ENCODE measurements at regions not wholly inside any gene's neighbourhood (a gene's known extent, or its start where the extent isn't known, plus 50 kb on each side); places are given as distances from the start of the nearest gene placed in this dataset.

DNA sequence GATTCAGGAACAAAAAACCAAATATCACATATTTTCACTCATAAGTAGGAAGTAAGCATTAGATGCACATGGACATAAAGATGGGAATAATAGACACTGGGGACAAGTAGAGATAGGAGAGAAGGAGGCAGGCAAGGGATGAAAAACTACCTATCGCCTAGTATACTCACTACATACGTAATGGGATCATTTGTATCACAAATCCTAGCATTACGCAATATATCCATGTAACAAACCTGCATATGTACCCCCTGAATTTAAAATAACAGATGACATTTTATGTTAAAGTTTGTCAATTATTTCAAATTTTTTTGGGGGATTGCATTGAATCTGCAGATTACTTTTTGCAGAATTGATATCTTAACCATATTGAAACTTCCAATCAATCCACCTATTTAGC lies 660.5 kb upstream of the MAN1A1 start:
- Histone ChIP-seq H2AFZ (ENCODE audit: low read length) (no peak overlapping the region), H3K9me3 (ENCODE audit: low read length) (no peaks in the 10 kb centered on the region; the same call in 1 of the 2 replicates), H3K79me2 (ENCODE audit: insufficient read depth, low read length) (peaks cover 33% of the 10 kb centered on the region), H3K27ac (ENCODE audit: extremely low read length, insufficient read depth, low read length) (no peak overlapping the region), H3K4me3 (replicated peaks in 1 of 3; ENCODE audit: insufficient read depth in 1 of 3, low read depth in 2 of 3, low read length in 3 of 3) (no peak overlapping the region), H4K20me1 (ENCODE audit: insufficient read depth, low read length) (no peaks in the 10 kb centered on the region), H3K9ac (ENCODE audit: insufficient read depth, low read depth, low read length) (no peak overlapping the region), H3K4me1 (ENCODE audit: insufficient read depth, low read length) (peaks cover 17% of the 10 kb centered on the region), H3K27me3 (ENCODE audit: control insufficient read depth in 1 of 2, insufficient read depth in 2 of 2, low read length in 2 of 2) (no peaks in the 10 kb centered on the region; a peak in 1 of 5 replicates), H3K36me3 (replicated peaks in 1 of 2; ENCODE audit: control insufficient read depth in 1 of 2, insufficient read depth in 2 of 2, low read length in 2 of 2) (no peaks in the 10 kb centered on the region), H3K4me2 (ENCODE audit: low read depth, low read length) (no peak overlapping the region)
- intact Hi-C loops (cut with micrococcal nuclease; ENCODE audit: unreplicated experiment): no loop called here
- ATAC-seq (no peak), DNase-seq (ENCODE audit: low spot score) (no peak), FAIRE-seq (no peak)
- no TSS peak for BruUV-seq (replicated peaks)
- in situ Hi-C loops (cut with HindIII; ENCODE audit: extremely low pct_ligation_motif_present, low pct_unique_long_range_greater_than_20kb): no loop called here
- CTCF ChIA-PET (ENCODE audit: low intra/inter-chr PET ratio, low total read pairs): no interaction called here
- WGBS (ENCODE audit: low lambda C conversion rate): 96% methylated on average over 3 of the region's 3 CpGs
- POLR2A ChIA-PET: no interaction called here
- peak; percentile 89 for TF ChIP-seq CEBPB (IDR thresholded peaks at IDR 0.05; ENCODE audit: borderline replicate concordance, low read depth, low read length)
- no peak for TF ChIP-seq XBP1 (CRISPR knock-in tag; IDR thresholded peaks at IDR 0.05)
- TF ChIP-seq NCOA5 (CRISPR knock-in tag; IDR thresholded peaks at IDR 0.05): no peak
- no peak for TF ChIP-seq ZSCAN20 (CRISPR knock-in tag; IDR thresholded peaks at IDR 0.05; ENCODE audit: borderline replicate concordance)
- peak; percentile 39; the same call in 1 of the 2 replicates for TF ChIP-seq CEBPG (CRISPR knock-in tag; IDR thresholded peaks at IDR 0.05)

DNA sequence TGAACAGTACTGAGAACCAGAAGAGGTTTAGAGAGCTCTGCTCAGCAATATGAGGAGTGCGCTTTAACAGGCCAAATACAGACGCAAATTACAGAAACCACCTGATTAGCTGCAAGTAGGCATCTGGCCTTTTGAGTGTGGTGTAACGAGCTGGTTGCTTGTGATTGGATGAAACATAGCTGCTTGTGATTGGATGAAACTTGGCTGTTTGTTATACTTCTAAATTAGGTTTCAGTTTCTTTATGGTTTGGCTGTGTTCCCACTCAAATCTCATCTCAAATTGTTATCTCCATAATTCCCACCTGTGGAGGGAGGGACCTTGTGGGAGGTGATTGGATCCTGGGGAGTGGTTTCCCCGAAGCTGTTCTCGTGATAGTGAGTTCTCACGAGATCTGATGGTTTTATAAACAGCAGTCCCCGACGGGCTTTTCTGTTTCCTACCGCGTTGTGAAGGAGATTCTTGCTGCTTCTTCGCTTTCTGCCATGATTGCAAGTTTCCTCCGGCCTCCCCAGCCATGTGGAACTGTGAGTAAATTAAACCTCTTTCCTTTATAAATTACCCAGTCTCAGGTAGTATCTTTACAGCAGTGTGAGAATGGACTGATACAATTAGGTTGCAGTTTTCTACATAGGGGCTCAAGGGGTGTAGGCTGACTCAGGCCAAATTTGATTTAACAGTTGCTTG lies 655.9 kb upstream of the MAN1A1 start:
- peak; percentile 92 for DNase-seq (ENCODE audit: low spot score)
- H3K4me2 ChIP-seq (ENCODE audit: low read depth, low read length): peak overlapping the region; percentile 81
- TF ChIP-seq ZNF343 (CRISPR knock-in tag; IDR thresholded peaks at IDR 0.05): no peak
- TF ChIP-seq, protein P1, sequence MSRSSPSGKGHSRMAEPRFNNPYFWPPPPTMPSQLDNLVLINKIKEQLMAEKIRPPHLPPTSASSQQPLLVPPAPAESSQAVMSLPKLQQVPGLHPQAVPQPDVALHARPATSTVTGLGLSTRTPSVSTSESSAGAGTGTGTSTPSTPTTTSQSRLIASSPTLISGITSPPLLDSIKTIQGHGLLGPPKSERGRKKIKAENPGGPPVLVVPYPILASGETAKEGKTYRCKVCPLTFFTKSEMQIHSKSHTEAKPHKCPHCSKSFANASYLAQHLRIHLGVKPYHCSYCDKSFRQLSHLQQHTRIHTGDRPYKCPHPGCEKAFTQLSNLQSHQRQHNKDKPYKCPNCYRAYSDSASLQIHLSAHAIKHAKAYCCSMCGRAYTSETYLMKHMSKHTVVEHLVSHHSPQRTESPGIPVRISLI (CRISPR knock-in tag; IDR thresholded peaks at IDR 0.05; ENCODE audit: borderline replicate concordance): no peak
- TF ChIP-seq MTF1 (CRISPR knock-in tag; IDR thresholded peaks at IDR 0.05): no peak
- TF ChIP-seq IRX3 (CRISPR knock-in tag; IDR thresholded peaks at IDR 0.05; ENCODE audit: borderline replicate concordance, low read depth): 0 out of 2 replicates have a peak, but pooled peaks have one; percentile 52
- TF ChIP-seq ZNF777 (CRISPR knock-in tag; IDR thresholded peaks at IDR 0.05): peak; percentile 60; the same call in 1 of the 2 replicates
- TF ChIP-seq, protein P2, sequence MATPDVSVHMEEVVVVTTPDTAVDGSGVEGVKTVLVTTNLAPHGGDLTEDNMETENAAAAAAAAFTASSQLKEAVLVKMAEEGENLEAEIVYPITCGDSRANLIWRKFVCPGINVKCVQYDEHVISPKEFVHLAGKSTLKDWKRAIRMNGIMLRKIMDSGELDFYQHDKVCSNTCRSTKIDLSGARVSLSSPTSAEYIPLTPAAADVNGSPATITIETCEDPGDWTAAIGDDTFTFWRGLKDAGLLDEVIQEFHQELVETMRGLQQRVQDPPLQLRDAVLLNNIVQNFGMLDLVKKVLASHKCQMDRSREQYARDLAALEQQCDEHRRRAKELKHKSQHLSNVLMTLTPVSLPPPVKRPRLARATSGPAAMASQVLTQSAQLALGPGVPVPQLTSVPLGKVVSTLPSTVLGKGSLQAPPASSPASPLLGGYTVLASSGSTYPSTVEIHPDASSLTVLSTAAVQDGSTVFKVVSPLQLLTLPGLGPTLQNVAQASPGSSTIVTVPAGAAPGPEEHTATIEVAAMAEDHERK (CRISPR knock-in tag; IDR thresholded peaks at IDR 0.05; ENCODE audit: low read depth): no peak
- TF ChIP-seq ZBTB7A (CRISPR knock-in tag; IDR thresholded peaks at IDR 0.05): no peak
- TF ChIP-seq NFYB (CRISPR knock-in tag; IDR thresholded peaks at IDR 0.05): peak; percentile 71
- TF ChIP-seq RBM39 (IDR thresholded peaks at IDR 0.05; ENCODE audit: low read depth, low read length, poor library complexity, severe bottlenecking): no peak
- no peak for TF ChIP-seq HDAC2 (CRISPR knock-in tag; IDR thresholded peaks at IDR 0.05)
- TF ChIP-seq ZNF382 (CRISPR knock-in tag; IDR thresholded peaks at IDR 0.05; ENCODE audit: borderline replicate concordance): no peak
- TF ChIP-seq AHR (CRISPR knock-in tag; IDR thresholded peaks at IDR 0.05): no peak

More for the DNA sequence above, 655.9 kb upstream of the MAN1A1 start:
- Histone ChIP-seq H3K9ac (ENCODE audit: insufficient read depth, low read depth, low read length) (peak overlapping the region; percentile 80), H3K9me3 (ENCODE audit: low read length) (no peaks in the 10 kb centered on the region; the same call in 1 of the 2 replicates), H3K36me3 (replicated peaks in 1 of 2; ENCODE audit: control insufficient read depth in 1 of 2, insufficient read depth in 2 of 2, low read length in 2 of 2) (no peaks in the 10 kb centered on the region), H3K27ac (ENCODE audit: extremely low read length, insufficient read depth, low read length) (peak overlapping the region; percentile 39), H3K4me1 (ENCODE audit: insufficient read depth, low read length) (peaks cover 17% of the 10 kb centered on the region), H4K20me1 (ENCODE audit: insufficient read depth, low read length) (no peaks in the 10 kb centered on the region), H2AFZ (ENCODE audit: low read length) (peak overlapping the region; percentile 98), H3K4me3 (replicated peaks in 1 of 3; ENCODE audit: insufficient read depth in 1 of 3, low read depth in 2 of 3, low read length in 3 of 3) (peak overlapping the region; percentile 70 to 98 (median 74)), H3K79me2 (ENCODE audit: insufficient read depth, low read length) (peaks cover 33% of the 10 kb centered on the region), H3K27me3 (ENCODE audit: control insufficient read depth in 1 of 2, insufficient read depth in 2 of 2, low read length in 2 of 2) (no peaks in the 10 kb centered on the region; a peak in 1 of 5 replicates)
- intact Hi-C loops (cut with micrococcal nuclease; ENCODE audit: unreplicated experiment) (loop anchor here (10.0 kb wide), 1 partner anchor 1071 kb away; the partner anchor contains the start of gene MCM9), in situ Hi-C loops (cut with HindIII; ENCODE audit: extremely low pct_ligation_motif_present, low pct_unique_long_range_greater_than_20kb) (no loop called here)
- CTCF ChIA-PET (ENCODE audit: low intra/inter-chr PET ratio, low total read pairs): no interaction called here
- BruUV-seq (replicated peaks): no TSS peak
- FAIRE-seq: peak; percentile 92
- ATAC-seq: peak; percentile 98
- POLR2A ChIA-PET: interaction anchor here (0.7 to 1.2 kb wide), 3 partner anchors 23 to 658 kb away, joined by 4 to 5 read pairs (median 5); no protein-coding TSS in a partner anchor
- WGBS (ENCODE audit: low lambda C conversion rate): 6% methylated on average over 12 of the region's 12 CpGs
